Thoracic aorta (tissue), 2 donors: ENCODE measurements at regions not wholly inside any gene's neighbourhood (a gene's known extent, or its start where the extent isn't known, plus 50 kb on each side); places are given as distances from the start of the nearest gene placed in this dataset.

ENCODE experiments used
- ATAC-seq: fragments of 150-250 bp; one replicate; pipeline ENCODE4 v1.8.0; 2017; ENCODE audit warnings: low read depth; ENCODE audit not compliant: insufficient number of reproducible peaks, low FRiP score
- DNase-seq: peaks from one replicate; pipeline ENCODE4 v3.0.0-alpha.2; 2020; ENCODE audit warnings: low spot score
- H3K27ac ChIP-seq, 2 donors: fragments of 200-600 bp; sonication (generic); 1 replicate in 1 of 2; 2 replicates in 1 of 2; pipeline ENCODE4 v1.5.1; 2016; ENCODE audit warnings: mild to moderate bottlenecking in 2 of 2, moderate library complexity in 2 of 2
- H3K27me3 ChIP-seq: fragments of 200-600 bp; sonication (generic); replicated peaks from 2 replicates; pipeline ENCODE4 v1.6.0; 2016; ENCODE audit warnings: mild to moderate bottlenecking; ENCODE audit not compliant: insufficient read depth
- H3K36me3 ChIP-seq: fragments of 200-600 bp; sonication (generic); one replicate; pipeline ENCODE4 v1.5.1; 2016
- H3K4me1 ChIP-seq, 2 donors: fragments of 200-600 bp; sonication (generic); 1 replicate in 1 of 2; 2 replicates in 1 of 2; pipeline versions ENCODE4 v1.5.1 to v1.6.0; 2016; ENCODE audit warnings: low read depth in 2 of 2, mild to moderate bottlenecking in 1 of 2; ENCODE audit not compliant: control insufficient read depth in 1 of 2
- H3K4me3 ChIP-seq: fragments of 200-600 bp; sonication (generic); 2 replicates; pipeline ENCODE4 v1.5.1; 2016; ENCODE audit warnings: mild to moderate bottlenecking
- H3K9me3 ChIP-seq: fragments of 200-600 bp; sonication (generic); 2 replicates; pipeline ENCODE4 v1.5.1; 2016
- TF ChIP-seq, protein P1 (sequence below): fragments of 200-600 bp; sonication (generic); IDR thresholded peaks from one replicate; pipeline ENCODE4 v1.5.1; 2019; ENCODE audit warnings: antibody characterized with exemption

DNA sequence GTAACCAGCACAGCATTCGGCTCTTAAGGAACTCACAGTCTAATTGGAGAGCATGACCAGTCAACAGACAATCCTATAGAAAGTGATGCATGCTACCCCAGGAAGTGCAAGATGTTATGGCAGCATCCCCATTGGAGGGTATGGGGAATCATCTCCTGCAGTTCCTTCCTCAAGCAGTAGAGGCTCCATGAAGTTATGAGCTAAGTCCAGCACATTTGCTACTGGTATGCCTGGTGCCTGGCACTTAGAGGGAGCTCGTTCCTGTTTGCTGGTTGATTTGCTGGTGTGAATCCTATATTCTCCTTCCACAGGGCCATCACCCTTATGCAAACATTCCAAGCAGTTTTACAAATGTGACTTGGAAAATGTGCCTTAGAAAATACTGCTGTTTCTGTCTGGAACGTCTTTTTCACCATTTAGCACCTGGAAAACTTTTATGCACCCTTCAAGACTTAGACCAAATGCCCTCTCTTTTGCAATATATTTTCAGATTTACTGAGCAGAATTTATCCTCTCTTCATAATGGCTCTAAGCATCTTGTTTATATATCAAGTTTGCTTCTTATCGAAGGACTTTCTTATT, 136.1 kb upstream of the WSCD2 start:
- ATAC-seq = no peak

GRCh38 chr12:107998863-107999262, 130.2 kb upstream of the WSCD2 start:
- Histone ChIP-seq H3K4me1 (no peaks in the 10 kb centered on the region), H3K36me3 (no peaks in the 10 kb centered on the region), H3K4me3 (no peak overlapping the region), H3K27ac (no peak overlapping the region), H3K27me3 (no peaks in the 10 kb centered on the region), H3K9me3 (no peaks in the 10 kb centered on the region)
- DNase-seq (no peak), ATAC-seq (no peak)
- TF ChIP-seq, protein P1, sequence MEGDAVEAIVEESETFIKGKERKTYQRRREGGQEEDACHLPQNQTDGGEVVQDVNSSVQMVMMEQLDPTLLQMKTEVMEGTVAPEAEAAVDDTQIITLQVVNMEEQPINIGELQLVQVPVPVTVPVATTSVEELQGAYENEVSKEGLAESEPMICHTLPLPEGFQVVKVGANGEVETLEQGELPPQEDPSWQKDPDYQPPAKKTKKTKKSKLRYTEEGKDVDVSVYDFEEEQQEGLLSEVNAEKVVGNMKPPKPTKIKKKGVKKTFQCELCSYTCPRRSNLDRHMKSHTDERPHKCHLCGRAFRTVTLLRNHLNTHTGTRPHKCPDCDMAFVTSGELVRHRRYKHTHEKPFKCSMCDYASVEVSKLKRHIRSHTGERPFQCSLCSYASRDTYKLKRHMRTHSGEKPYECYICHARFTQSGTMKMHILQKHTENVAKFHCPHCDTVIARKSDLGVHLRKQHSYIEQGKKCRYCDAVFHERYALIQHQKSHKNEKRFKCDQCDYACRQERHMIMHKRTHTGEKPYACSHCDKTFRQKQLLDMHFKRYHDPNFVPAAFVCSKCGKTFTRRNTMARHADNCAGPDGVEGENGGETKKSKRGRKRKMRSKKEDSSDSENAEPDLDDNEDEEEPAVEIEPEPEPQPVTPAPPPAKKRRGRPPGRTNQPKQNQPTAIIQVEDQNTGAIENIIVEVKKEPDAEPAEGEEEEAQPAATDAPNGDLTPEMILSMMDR = no peak

More for the DNA sequence above, 136.1 kb upstream of the WSCD2 start:
- no peaks in the 10 kb centered on the region for H3K27me3 ChIP-seq
- TF ChIP-seq, protein P1 = no peak
- no peak for DNase-seq
- H3K9me3 ChIP-seq = no peaks in the 10 kb centered on the region
- no peaks in the 10 kb centered on the region for H3K4me1 ChIP-seq
- no peak overlapping the region for H3K27ac ChIP-seq
- H3K36me3 ChIP-seq = no peaks in the 10 kb centered on the region
- H3K4me3 ChIP-seq = no peak overlapping the region

GRCh38 chr12:108000111-108000510, 129.0 kb upstream of the WSCD2 start:
- no peak for ATAC-seq
- Histone ChIP-seq H3K27ac (no peak overlapping the region), H3K27me3 (no peaks in the 10 kb centered on the region), H3K9me3 (no peaks in the 10 kb centered on the region), H3K4me1 (no peaks in the 10 kb centered on the region), H3K36me3 (no peaks in the 10 kb centered on the region), H3K4me3 (no peak overlapping the region)
- TF ChIP-seq, protein P1 = no peak
- no peak for DNase-seq

DNA sequence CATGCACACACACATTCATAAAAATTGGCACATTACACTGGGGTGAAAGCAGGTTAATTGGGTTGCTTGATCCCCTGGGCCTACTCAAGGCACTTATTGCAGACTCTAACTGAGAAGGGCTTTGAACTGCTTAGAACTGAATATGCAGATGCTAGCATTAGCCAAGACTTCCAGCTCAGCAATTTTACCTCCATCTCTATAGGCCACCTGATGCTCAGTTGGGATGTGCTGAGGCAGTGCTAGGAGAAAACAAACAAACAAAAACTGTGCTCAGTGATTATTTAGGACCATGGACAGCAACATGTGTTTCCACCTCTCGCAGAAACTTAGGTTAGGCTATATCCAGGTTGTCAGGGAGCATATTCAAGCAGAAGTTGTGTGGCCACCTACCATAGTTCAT, 124.8 kb upstream of the WSCD2 start:
- H3K27ac ChIP-seq = no peak overlapping the region
- H3K4me1 ChIP-seq = no peaks in the 10 kb centered on the region
- TF ChIP-seq, protein P1 = no peak
- DNase-seq = no peak
- H3K27me3 ChIP-seq = no peaks in the 10 kb centered on the region
- no peaks in the 10 kb centered on the region for H3K9me3 ChIP-seq
- no peaks in the 10 kb centered on the region for H3K36me3 ChIP-seq
- ATAC-seq = no peak
- no peak overlapping the region for H3K4me3 ChIP-seq

GRCh38 chr12:108008163-108008905, 120.8 kb upstream of the WSCD2 start:
- no peaks in the 10 kb centered on the region for H3K9me3 ChIP-seq
- ATAC-seq (no peak), DNase-seq (no peak)
- H3K27ac ChIP-seq = no peak overlapping the region
- H3K27me3 ChIP-seq = no peaks in the 10 kb centered on the region
- no peaks in the 10 kb centered on the region for H3K36me3 ChIP-seq
- no peaks in the 10 kb centered on the region for H3K4me1 ChIP-seq
- H3K4me3 ChIP-seq = no peak overlapping the region
- TF ChIP-seq, protein P1 = no peak
